Sigmoid colon (tissue), 4 donors: ENCODE measurements at regions not wholly inside any gene's neighbourhood (a gene's known extent, or its start where the extent isn't known, plus 50 kb on each side); places are given as distances from the start of the nearest gene placed in this dataset.

ENCODE experiments used
- POLR2A ChIP-seq, 2 donors: fragments of 450-650 bp; IDR thresholded peaks; one replicate each; pipeline ENCODE4 v1.6.1; 2016; ENCODE audit warnings: antibody characterized with exemption in 2 of 2, mild to moderate bottlenecking in 2 of 2, moderate library complexity in 2 of 2
- POLR2AphosphoS5 ChIP-seq, 4 donors: sonication (generic); formaldehyde crosslinking; IDR thresholded peaks; one replicate each; pipeline ENCODE4 v1.6.1; 2017; ENCODE audit warnings: antibody characterized with exemption in 4 of 4
- TF ChIP-seq, protein P1 (sequence below), 4 experiments: fragments of 450-650 bp in 3 of 4; fragments of 200-600 bp in 1 of 4; IDR thresholded peaks; one replicate each; pipeline ENCODE4 v1.5.1; 2016 to 2019; ENCODE audit warnings: antibody characterized with exemption in 4 of 4, mild to moderate bottlenecking in 3 of 4, moderate library complexity in 2 of 4

DNA sequence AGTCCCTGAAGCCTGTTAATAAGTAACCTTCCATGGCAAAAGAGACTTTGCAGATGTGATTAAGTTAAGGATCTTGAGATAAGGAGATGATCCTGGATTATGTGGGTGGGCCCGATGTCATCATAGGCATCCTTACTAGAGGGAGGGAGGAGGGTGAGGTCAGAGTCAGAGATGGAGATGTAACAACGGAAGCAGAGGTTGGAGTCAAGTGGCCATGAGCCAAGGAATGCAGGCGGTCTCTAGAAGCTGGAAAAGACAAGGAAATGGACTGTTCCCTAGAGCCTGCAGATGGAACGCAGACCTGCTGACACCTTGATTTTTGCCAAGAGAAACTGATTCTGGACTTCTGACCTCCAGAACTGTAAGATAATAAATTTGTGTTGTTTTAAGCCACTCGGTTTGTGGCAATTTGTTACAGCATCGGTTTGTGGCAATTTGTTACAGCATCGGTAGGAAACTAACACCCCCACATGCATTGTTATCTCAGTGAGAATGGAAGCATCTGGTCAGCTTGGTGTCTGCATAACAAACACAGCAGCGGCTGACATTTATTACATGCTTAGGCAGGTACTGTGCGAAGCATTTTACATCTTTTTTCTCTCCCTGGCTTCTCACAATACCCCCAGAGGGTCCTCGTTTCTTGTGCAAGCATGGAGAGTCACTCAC, 55.6 kb downstream of the CLDN34 start:
- TF ChIP-seq, protein P1, sequence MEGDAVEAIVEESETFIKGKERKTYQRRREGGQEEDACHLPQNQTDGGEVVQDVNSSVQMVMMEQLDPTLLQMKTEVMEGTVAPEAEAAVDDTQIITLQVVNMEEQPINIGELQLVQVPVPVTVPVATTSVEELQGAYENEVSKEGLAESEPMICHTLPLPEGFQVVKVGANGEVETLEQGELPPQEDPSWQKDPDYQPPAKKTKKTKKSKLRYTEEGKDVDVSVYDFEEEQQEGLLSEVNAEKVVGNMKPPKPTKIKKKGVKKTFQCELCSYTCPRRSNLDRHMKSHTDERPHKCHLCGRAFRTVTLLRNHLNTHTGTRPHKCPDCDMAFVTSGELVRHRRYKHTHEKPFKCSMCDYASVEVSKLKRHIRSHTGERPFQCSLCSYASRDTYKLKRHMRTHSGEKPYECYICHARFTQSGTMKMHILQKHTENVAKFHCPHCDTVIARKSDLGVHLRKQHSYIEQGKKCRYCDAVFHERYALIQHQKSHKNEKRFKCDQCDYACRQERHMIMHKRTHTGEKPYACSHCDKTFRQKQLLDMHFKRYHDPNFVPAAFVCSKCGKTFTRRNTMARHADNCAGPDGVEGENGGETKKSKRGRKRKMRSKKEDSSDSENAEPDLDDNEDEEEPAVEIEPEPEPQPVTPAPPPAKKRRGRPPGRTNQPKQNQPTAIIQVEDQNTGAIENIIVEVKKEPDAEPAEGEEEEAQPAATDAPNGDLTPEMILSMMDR (IDR thresholded peaks at IDR 0.05) = no peak
- TF ChIP-seq POLR2A (IDR thresholded peaks at IDR 0.05) = no peak
- peak in 1 of 4 donors; percentile 15 for TF ChIP-seq POLR2AphosphoS5 (IDR thresholded peaks at IDR 0.05)
